Testis (tissue), 2 donors: ENCODE measurements at regions not wholly inside any gene's neighbourhood (a gene's known extent, or its start where the extent isn't known, plus 50 kb on each side); places are given as distances from the start of the nearest gene placed in this dataset.

Experiments
- DNase-seq: peaks from one replicate; pipeline ENCODE4 v3.0.0-alpha.2; 2019
- H3K27ac ChIP-seq, 2 donors: fragments of 200-600 bp; sonication (generic); one replicate each; pipeline ENCODE4 v1.5.1; 2019
- H3K27me3 ChIP-seq: fragments of 200-600 bp; sonication (generic); one replicate; pipeline ENCODE4 v1.5.1; 2019
- H3K36me3 ChIP-seq: fragments of 200-600 bp; sonication (generic); one replicate; pipeline ENCODE4 v1.5.1; 2017; ENCODE audit warnings: low read depth; ENCODE audit errors: missing control alignments
- H3K4me1 ChIP-seq: fragments of 200-600 bp; sonication (generic); one replicate; pipeline ENCODE4 v1.5.1; 2019
- H3K4me3 ChIP-seq, 2 donors: fragments of 200-600 bp; sonication (generic); one replicate each; pipeline ENCODE4 v1.5.1; 2017 to 2019
- H3K9me3 ChIP-seq: fragments of 200-600 bp; sonication (generic); one replicate; pipeline ENCODE4 v1.5.1; 2017
- CTCF ChIP-seq, 3 experiments: fragments of 450-650 bp in 2 of 3; fragments of 200-600 bp in 1 of 3; sonication (generic) in 1 of 3; IDR thresholded peaks; one replicate each; pipeline ENCODE4 v1.5.1; 2016 to 2019; ENCODE audit warnings: antibody characterized with exemption in 3 of 3, mild to moderate bottlenecking in 2 of 3, moderate library complexity in 1 of 3
- POLR2A ChIP-seq: fragments of 450-650 bp; IDR thresholded peaks from one replicate; pipeline ENCODE4 v1.6.1; 2017; ENCODE audit warnings: antibody characterized with exemption, mild to moderate bottlenecking, moderate library complexity
- WGBS, 2 donors: methylation state at CpG; one replicate each; pipeline ENCODE4 v1.1.5; 2018; 5-methylcytosine and 5-hydroxymethylcytosine counted together
- intact Hi-C: fragments of 100-400 bp; cut with DNase I; formaldehyde crosslinking; loops from one replicate; pipeline ENCODE4 v1.15.1; 2023; ENCODE audit warnings: low total_unique reads

- TF ChIP-seq CTCF (IDR thresholded peaks at IDR 0.05) = no peak
- no peak for TF ChIP-seq POLR2A
- no peak overlapping the region for H3K27ac ChIP-seq
Observed at GRCh38 chr5:159465604-159466003, 135.3 kb upstream of the IL12B start.

GRCh38 chr5:159467666-159468065, 137.4 kb upstream of the IL12B start:
- H3K4me1 ChIP-seq = no peaks in the 10 kb centered on the region
- H3K36me3 ChIP-seq = no peaks in the 10 kb centered on the region
- no peak overlapping the region for H3K4me3 ChIP-seq
- no peak overlapping the region for H3K27ac ChIP-seq
- intact Hi-C loops = no loop called here
- no peak for TF ChIP-seq POLR2A
- TF ChIP-seq CTCF (IDR thresholded peaks at IDR 0.05) = no peak
- no peaks in the 10 kb centered on the region for H3K9me3 ChIP-seq
- WGBS, 2 donors = 92% methylated on average over 5 of the region's 5 CpGs
- H3K27me3 ChIP-seq = no peaks in the 10 kb centered on the region
- DNase-seq = no peak

More at GRCh38 chr5:159465604-159466003, 135.3 kb upstream of the IL12B start:
- DNase-seq = peak; percentile 18
- Histone ChIP-seq H3K4me1 (no peaks in the 10 kb centered on the region), H3K36me3 (no peaks in the 10 kb centered on the region), H3K4me3 (no peak overlapping the region), H3K9me3 (no peaks in the 10 kb centered on the region), H3K27me3 (no peaks in the 10 kb centered on the region)
- intact Hi-C loops = no loop called here
- WGBS, 2 donors = 81 to 87% methylated on average over 3 of the region's 3 CpGs

GRCh38 chr5:159469496-159470372, 139.4 kb upstream of the IL12B start:
- WGBS, 2 donors = 82 to 89% methylated on average over 11 of the region's 11 CpGs
- intact Hi-C loops = no loop called here
- DNase-seq = no peak

GRCh38 chr5:159471904-159472303, 141.6 kb upstream of the IL12B start:
- no peak overlapping the region for H3K4me3 ChIP-seq
- intact Hi-C loops = no loop called here
- no peak overlapping the region for H3K27ac ChIP-seq
- DNase-seq = peak; percentile 74
- no peaks in the 10 kb centered on the region for H3K4me1 ChIP-seq
- no peak for TF ChIP-seq POLR2A
- no peak for TF ChIP-seq CTCF (IDR thresholded peaks at IDR 0.05)
- 13 to 28% methylated on average over 2 of the region's 2 CpGs for WGBS, 2 donors
- no peaks in the 10 kb centered on the region for H3K36me3 ChIP-seq
- H3K9me3 ChIP-seq = no peaks in the 10 kb centered on the region
- H3K27me3 ChIP-seq = no peaks in the 10 kb centered on the region

More at GRCh38 chr5:159469496-159470372, 139.4 kb upstream of the IL12B start:
- H3K36me3 ChIP-seq = no peaks in the 10 kb centered on the region
- H3K4me3 ChIP-seq = no peak overlapping the region
- no peaks in the 10 kb centered on the region for H3K27me3 ChIP-seq
- no peak overlapping the region for H3K27ac ChIP-seq
- H3K9me3 ChIP-seq = no peaks in the 10 kb centered on the region
- TF ChIP-seq CTCF (IDR thresholded peaks at IDR 0.05) (no peak), POLR2A (no peak)
- H3K4me1 ChIP-seq = no peaks in the 10 kb centered on the region

- intact Hi-C loops = no loop called here
- no peaks in the 10 kb centered on the region for H3K4me1 ChIP-seq
- TF ChIP-seq CTCF (IDR thresholded peaks at IDR 0.05) (no peak), POLR2A (no peak)
- no peak overlapping the region for H3K27ac ChIP-seq
- no peaks in the 10 kb centered on the region for H3K9me3 ChIP-seq
- no peak for DNase-seq
- no peaks in the 10 kb centered on the region for H3K27me3 ChIP-seq
- no peaks in the 10 kb centered on the region for H3K36me3 ChIP-seq
- no peak overlapping the region for H3K4me3 ChIP-seq
Observed at GRCh38 chr5:159475026-159475425, 144.7 kb upstream of the IL12B start.
